PFSK-1 (cell line): ENCODE measurements at regions not wholly inside any gene's neighbourhood (a gene's known extent, or its start where the extent isn't known, plus 50 kb on each side); places are given as distances from the start of the nearest gene placed in this dataset.

ENCODE experiments used
- POLR2AphosphoS5 ChIP-seq: IDR thresholded peaks from 2 replicates; pipeline ENCODE4 v1.6.1; 2012; ENCODE audit warnings: low read depth, mild to moderate bottlenecking, control low read depth, low read length, moderate library complexity
- REST ChIP-seq, 2 experiments: IDR thresholded peaks; 2 replicates each; pipeline versions ENCODE4 v1.6.1 to v1.8.0; 2011 to 2012; ENCODE audit warnings: low read depth in 2 of 2, low read length in 2 of 2, control low read depth in 1 of 2, inconsistent platforms in 1 of 2, mild to moderate bottlenecking in 1 of 2, moderate library complexity in 1 of 2; ENCODE audit not compliant: insufficient read depth in 1 of 2

DNA sequence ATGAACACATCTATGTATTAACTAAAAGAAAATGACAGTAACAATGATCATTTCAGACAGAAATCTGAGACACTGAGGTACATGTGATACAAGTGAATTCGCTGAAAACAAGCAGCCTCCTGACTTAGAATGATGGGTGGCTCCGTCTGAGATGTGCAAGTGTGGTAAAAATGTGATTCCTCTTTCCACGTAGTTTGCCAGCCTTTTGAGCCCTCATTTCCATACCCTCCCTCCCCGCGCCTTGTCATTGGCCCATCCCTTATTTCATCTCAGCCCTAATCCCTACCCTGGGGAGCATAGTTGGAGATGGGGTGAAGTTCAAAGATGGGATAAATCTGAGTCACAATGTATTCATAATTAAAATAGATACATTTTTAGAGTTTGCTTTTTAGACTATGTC, 107.8 kb downstream of the BMP4 start:
- TF ChIP-seq REST (IDR thresholded peaks at IDR 0.05; ENCODE audit: insufficient read depth in 1 of 2, low read depth in 2 of 2, low read length in 2 of 2) (no peak), POLR2AphosphoS5 (no peak)
